Endothelial cell of umbilical vein (primary cell): ENCODE measurements at regions not wholly inside any gene's neighbourhood (a gene's known extent, or its start where the extent isn't known, plus 50 kb on each side); places are given as distances from the start of the nearest gene placed in this dataset.
"Not testable (repeated sequence)": the region's sequence is repeated elsewhere in the genome, so short reads cannot be mapped to it uniquely, and the experiment has no call there.

Source experiments
- BruUV-seq: library from RNA; stranded (reverse); fragments of 400-500 nt; replicated peaks from 2 replicates; lab custom pipeline; 2021; lab: Mats Ljungman, UMichigan
- CTCF ChIA-PET: fragments of 300-600, 350-600 bp; sonication (Branson Sonifier 250); formaldehyde crosslinking; loops from one replicate; lab custom pipeline; 2021; ENCODE audit warnings: antibody characterized with exemption, inconsistent platforms; lab: Charles Lee
- POLR2A ChIA-PET: fragments of 300-600, 350-600 bp; sonication (Branson Sonifier 250); formaldehyde crosslinking; loops from one replicate; lab custom pipeline; 2021; ENCODE audit warnings: antibody characterized with exemption, inconsistent platforms; lab: Charles Lee
- DNase-seq: peaks from one replicate; pipeline ENCODE4 v3.0.0-alpha.2; 2011; ENCODE audit warnings: low read depth, low spot score
- FAIRE-seq: peaks from 2 replicates; lab custom pipeline; 2011; peaks lifted over from hg19 to GRCh38; lab: Jason Lieb, UNC
- H2AFZ ChIP-seq: 2 replicates; pipeline ENCODE4 v1.6.0; 2012; ENCODE audit warnings: low read depth, low read length, control low read depth, inconsistent platforms
- H3K27ac ChIP-seq: 2 replicates; pipeline ENCODE4 v1.5.1; 2011; ENCODE audit warnings: low read depth, mild to moderate bottlenecking, control low read depth, low read length, moderate library complexity; ENCODE audit not compliant: insufficient read depth
- H3K27me3 ChIP-seq, 2 experiments: 2 replicates each; pipeline versions ENCODE4 v1.6.0 to v1.6.1; 2011; ENCODE audit warnings: low read length in 2 of 2, mixed read lengths in 1 of 2; ENCODE audit not compliant: control insufficient read depth in 2 of 2, insufficient read depth in 2 of 2
- H3K36me3 ChIP-seq, 2 experiments: 2 replicates in 1 of 2; 3 replicates in 1 of 2; pipeline ENCODE4 v1.5.1; 2011; ENCODE audit warnings: low read length in 2 of 2, mild to moderate bottlenecking in 1 of 2, moderate library complexity in 1 of 2; ENCODE audit not compliant: control insufficient read depth in 2 of 2, insufficient read depth in 2 of 2; ENCODE audit errors: extremely low read depth in 1 of 2
- H3K4me1 ChIP-seq: 3 replicates; pipeline ENCODE4 v1.5.1; 2011; ENCODE audit warnings: mild to moderate bottlenecking, low read length; ENCODE audit not compliant: control insufficient read depth, insufficient read depth; ENCODE audit errors: extremely low read depth
- H3K4me2 ChIP-seq: 2 replicates; pipeline ENCODE4 v1.6.1; 2011; ENCODE audit warnings: low read length, control low read depth, mixed read lengths; ENCODE audit not compliant: insufficient read depth
- H3K4me3 ChIP-seq, 3 experiments: fragments of 200-600 bp in 1 of 3; sonication (generic), shearing (Covaris generic) in 1 of 3; replicated peaks in 1 of 3; 2 replicates each; pipeline ENCODE4 v1.5.1; 2011 to 2016; ENCODE audit warnings: control low read depth in 3 of 3, low read length in 3 of 3, mild to moderate bottlenecking in 2 of 3, inconsistent platforms in 1 of 3, low read depth in 1 of 3, moderate library complexity in 1 of 3; ENCODE audit not compliant: insufficient read depth in 1 of 3
- H3K79me2 ChIP-seq: 2 replicates; pipeline ENCODE4 v1.6.0; 2012; ENCODE audit warnings: low read length, inconsistent platforms; ENCODE audit not compliant: control insufficient read depth, insufficient read depth
- H3K9ac ChIP-seq: replicated peaks from 2 replicates; pipeline ENCODE3; 2011; ENCODE audit warnings: low read length, control low read depth; ENCODE audit not compliant: insufficient read depth; ENCODE audit errors: extremely low read depth
- H3K9me1 ChIP-seq: replicated peaks from 3 replicates; pipeline ENCODE4 v1.6.0; 2011; ENCODE audit warnings: mild to moderate bottlenecking, low read length; ENCODE audit not compliant: control insufficient read depth, insufficient read depth; ENCODE audit errors: extremely low read depth
- H3K9me3 ChIP-seq: replicated peaks from 2 replicates; pipeline ENCODE4 v1.5.1; 2012; ENCODE audit warnings: low read length, inconsistent platforms; ENCODE audit not compliant: control insufficient read depth, insufficient read depth
- H4K20me1 ChIP-seq: replicated peaks from 2 replicates; pipeline ENCODE3; 2011; ENCODE audit warnings: mild to moderate bottlenecking, low read length; ENCODE audit not compliant: control insufficient read depth, insufficient read depth; ENCODE audit errors: extremely low read depth
- CTCF ChIP-seq, 2 donors: IDR thresholded peaks; 1 replicate in 1 of 2; 2 replicates in 1 of 2; pipeline ENCODE4 v1.5.1; 2011; ENCODE audit warnings: low read length in 2 of 2, mild to moderate bottlenecking in 2 of 2, moderate library complexity in 2 of 2, control low read depth in 1 of 2, inconsistent platforms in 1 of 2, low read depth in 1 of 2; ENCODE audit not compliant: insufficient read depth in 1 of 2; ENCODE audit errors: extremely low read depth in 1 of 2
- FOS ChIP-seq: IDR thresholded peaks from 2 replicates; pipeline ENCODE4 v1.6.1; 2011; ENCODE audit warnings: mild to moderate bottlenecking, low read length, moderate library complexity, borderline replicate concordance; ENCODE audit not compliant: insufficient read depth
- dilution Hi-C: fragments of 300-500 bp; cut with MboI; formaldehyde crosslinking; loops from one replicate; pipeline ENCODE4 v1.15.0; 2019; ENCODE audit warnings: low sequenced_read_pairs; ENCODE audit not compliant: extremely low pct_ligation_motif_present
- intact Hi-C: fragments of 100-400 bp; cut with micrococcal nuclease; formaldehyde crosslinking; loops from one replicate; pipeline ENCODE4 v1.10.0; 2022

- H3K27ac ChIP-seq, H3K4me2 ChIP-seq, dilution Hi-C loops, DNase-seq, H3K9me3 ChIP-seq, POLR2A ChIA-PET, H3K36me3 ChIP-seq, H3K27me3 ChIP-seq, H3K9ac ChIP-seq, H4K20me1 ChIP-seq, BruUV-seq, H2AFZ ChIP-seq, H3K79me2 ChIP-seq, FAIRE-seq, intact Hi-C loops, H3K9me1 ChIP-seq, H3K4me3 ChIP-seq: not testable (repeated sequence)
- TF ChIP-seq CTCF (IDR thresholded peaks at IDR 0.05; ENCODE audit: extremely low read depth in 1 of 2, insufficient read depth in 1 of 2, low read depth in 1 of 2, low read length in 2 of 2): peak in 1 of 2 donors; percentile 17
- H3K4me1 ChIP-seq: peaks cover 20% of the 10 kb centered on the region
- CTCF ChIA-PET: interaction anchor here (0.6 to 1.7 kb wide), 7 partner anchors 11 to 387 kb away, joined by 3 to 10 read pairs (median 3); no protein-coding TSS in a partner anchor
These were observed 62.3 kb upstream of the SSBP3 start for GRCh38 chr1:54468288-54469084.

GRCh38 chr1:54465351-54465811 lies 59.2 kb upstream of the SSBP3 start:
- dilution Hi-C loops: no loop called here

More at GRCh38 chr1:54465351-54465811, 59.2 kb upstream of the SSBP3 start:
- H4K20me1 ChIP-seq: no peaks in the 10 kb centered on the region
- H3K4me3 ChIP-seq: no peak overlapping the region
- no TSS peak for BruUV-seq
- no peak overlapping the region for H3K9ac ChIP-seq
- no peaks in the 10 kb centered on the region for H3K9me1 ChIP-seq
- H3K27ac ChIP-seq: peak overlapping the region; percentile 74
- FAIRE-seq (no peak), DNase-seq (no peak)
- no peaks in the 10 kb centered on the region for H3K79me2 ChIP-seq
- H2AFZ ChIP-seq: peak overlapping the region; percentile 22
- CTCF ChIA-PET: interaction anchor here (1.2 to 1.9 kb wide), 5 partner anchors 9 to 52 kb away, joined by 3 to 5 read pairs (median 4); no protein-coding TSS in a partner anchor
- no peak overlapping the region for H3K4me2 ChIP-seq
- TF ChIP-seq CTCF (IDR thresholded peaks at IDR 0.05; ENCODE audit: extremely low read depth in 1 of 2, insufficient read depth in 1 of 2, low read depth in 1 of 2, low read length in 2 of 2) (no peak), FOS (no peak)
- no peaks in the 10 kb centered on the region for H3K9me3 ChIP-seq
- POLR2A ChIA-PET: no interaction called here
- peaks cover 37% of the 10 kb centered on the region for H3K4me1 ChIP-seq
- H3K36me3 ChIP-seq: no peaks in the 10 kb centered on the region
- H3K27me3 ChIP-seq: no peaks in the 10 kb centered on the region
- intact Hi-C loops: loop anchor here (2.0 kb wide), 1 partner anchor 53 kb away; no protein-coding TSS in a partner anchor
